Putamen (tissue), 1 donor: ENCODE measurements at regions not wholly inside any gene's neighbourhood (a gene's known extent, or its start where the extent isn't known, plus 50 kb on each side); places are given as distances from the start of the nearest gene placed in this dataset.

Experiments used
- DNase-seq: peaks from one replicate; pipeline ENCODE4 v3.0.0-alpha.2; 2016; ENCODE audit warnings: low spot score

DNA sequence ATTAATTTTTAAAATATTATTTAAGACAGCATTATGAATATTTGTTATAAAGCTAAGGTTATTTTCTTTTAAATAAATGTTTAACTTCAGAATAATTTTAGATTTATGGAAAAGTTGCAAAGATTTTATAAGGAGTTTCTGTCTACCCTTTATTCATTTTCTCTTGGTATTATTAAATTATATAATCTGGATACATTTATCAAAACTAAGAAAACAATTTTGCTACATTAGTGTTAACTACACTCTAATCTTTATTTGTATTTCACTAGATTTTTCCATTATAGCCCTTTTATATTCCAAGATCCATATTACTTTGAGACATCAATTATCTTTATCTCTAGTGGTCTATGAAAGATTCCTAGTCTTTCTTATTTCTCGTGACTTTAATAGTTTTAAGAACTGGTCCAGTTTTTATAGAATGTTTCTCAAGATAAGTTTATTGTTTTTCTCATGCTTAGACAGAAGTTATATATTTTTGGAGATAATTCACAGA lies 1243.7 kb upstream of the PCDH9 start:
- no peak for DNase-seq

DNA sequence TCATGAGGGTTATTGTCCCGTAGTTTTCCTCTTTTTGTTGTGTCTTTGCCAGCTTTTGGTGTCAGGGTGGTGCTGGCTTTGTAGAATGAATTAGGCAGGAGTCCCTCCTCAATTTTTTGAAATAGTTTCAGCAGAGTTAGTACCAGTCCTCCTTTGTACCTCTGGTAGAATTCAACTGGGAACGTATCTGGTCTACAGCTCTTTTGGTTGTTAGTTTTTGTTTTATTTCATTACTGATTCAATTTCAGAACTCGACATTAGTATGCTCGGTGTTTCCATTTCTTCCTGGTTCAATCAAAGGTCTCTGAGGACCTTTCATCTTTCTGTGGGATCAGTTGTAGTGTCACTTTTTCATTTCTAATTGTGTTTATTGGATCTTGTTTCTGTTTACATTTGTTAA lies 1237.0 kb upstream of the PCDH9 start:
- DNase-seq = no peak

DNA sequence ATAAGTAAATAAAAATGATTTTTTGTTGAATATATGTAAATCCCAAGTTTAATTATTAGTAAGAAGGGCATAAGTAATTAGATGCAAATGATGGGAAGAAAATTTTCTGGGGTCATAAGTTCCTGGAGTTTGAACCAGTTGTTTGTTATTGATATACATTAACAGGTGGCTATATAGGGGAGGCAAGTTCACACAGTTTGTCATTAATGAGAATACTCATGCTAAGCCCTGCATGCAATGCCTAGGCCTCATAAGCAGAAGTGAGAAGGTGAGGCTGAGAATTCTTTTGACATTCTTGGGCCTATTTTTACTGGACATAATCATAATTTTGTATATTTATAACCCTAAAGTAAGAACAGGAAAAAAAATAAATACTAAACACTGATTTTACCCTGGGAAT lies 1210.7 kb upstream of the PCDH9 start:
- no peak for DNase-seq

DNA sequence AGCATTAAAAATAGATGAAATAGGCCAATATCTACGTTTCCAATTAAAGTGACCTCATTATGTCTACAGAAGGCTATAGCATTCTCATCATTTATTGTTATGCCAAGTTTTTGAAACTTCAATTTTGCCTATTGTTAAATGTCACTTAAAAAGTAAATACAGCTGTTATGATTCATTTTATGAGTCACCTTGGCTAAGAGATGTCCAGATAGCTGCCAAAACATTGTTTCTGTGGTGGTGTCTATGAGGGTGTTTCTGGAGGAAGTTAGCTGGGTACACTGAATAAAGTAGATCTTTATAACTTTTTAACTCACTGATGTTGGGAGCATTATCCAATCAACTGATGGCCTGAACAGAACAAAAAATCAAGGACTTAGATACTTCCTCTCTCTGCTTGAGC lies 1209.7 kb upstream of the PCDH9 start:
- no peak for DNase-seq

DNA sequence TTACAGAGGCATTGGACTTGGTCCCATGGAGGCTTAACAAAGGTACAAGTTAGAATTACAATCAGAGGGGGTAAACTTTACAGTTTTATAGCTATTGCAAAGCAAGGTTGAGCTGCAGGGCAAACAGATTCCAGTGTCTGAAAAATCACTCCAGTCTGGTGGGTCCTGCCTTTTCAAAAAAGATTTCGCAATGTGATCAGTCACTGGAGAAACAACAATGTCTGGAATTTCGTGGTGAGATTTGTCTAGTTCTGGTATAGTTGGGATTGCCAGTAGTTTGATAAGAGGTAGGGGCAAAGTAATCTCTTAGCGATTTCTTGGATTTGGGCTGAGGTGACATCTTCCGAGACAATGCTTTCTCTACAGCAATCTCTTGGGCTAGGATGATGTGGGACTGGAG lies 1198.2 kb upstream of the PCDH9 start:
- no peak for DNase-seq

DNA sequence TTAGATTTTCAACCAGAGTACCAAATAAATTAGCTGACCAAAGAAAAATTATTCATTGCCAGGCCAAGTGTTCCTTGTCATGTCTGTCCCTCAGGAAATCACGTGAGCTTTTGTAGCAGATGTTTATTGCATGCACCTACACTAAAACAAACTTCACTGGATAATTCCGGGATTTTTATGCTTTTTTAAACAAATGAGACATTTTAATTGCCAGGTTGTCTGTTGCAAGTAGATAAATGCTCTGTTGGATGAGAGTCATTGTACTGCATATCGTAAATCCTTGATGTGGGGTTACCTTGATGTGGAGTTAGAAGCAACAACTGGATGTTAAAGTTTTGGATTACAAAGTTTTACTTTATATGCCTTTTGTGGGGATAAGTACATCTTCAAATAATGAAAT lies 1187.7 kb upstream of the PCDH9 start:
- no peak for DNase-seq

DNA sequence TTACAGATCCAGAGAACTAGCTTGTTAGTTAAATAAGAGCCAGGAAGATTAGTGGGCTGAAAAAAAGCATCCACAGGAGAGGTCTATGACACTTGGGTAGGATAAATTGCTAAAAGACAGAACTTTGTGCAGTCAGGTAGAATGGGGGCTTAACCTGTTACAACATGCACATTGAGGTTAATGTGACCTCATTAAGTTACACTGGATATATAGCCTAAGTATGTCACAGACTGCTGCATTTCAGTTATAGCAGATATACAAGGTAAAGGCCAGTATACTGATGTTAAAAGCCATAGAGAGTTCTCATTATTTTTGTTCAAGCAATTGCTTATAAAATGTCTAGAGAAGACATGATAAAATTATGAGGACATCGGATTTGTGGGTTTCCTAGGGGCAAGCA lies 1179.9 kb upstream of the PCDH9 start:
- no peak for DNase-seq

DNA sequence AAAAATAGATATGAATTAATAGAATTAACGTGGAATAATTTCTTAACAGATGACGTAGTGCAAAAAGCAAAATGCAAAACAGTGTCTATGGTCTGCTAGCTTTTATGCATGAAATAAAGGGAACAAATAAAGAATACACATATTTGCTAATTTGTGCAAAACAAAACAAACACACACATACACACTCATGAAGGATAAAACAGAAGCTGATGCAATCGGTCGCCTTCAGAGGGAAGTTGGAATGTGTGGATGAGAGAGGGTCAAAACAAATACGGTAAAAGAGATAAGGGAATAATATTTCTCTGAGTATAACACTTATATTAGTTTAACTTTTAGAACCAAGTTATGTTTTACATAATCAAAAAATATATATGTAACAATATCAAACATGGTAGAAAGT lies 1160.9 kb upstream of the PCDH9 start:
- no peak for DNase-seq

DNA sequence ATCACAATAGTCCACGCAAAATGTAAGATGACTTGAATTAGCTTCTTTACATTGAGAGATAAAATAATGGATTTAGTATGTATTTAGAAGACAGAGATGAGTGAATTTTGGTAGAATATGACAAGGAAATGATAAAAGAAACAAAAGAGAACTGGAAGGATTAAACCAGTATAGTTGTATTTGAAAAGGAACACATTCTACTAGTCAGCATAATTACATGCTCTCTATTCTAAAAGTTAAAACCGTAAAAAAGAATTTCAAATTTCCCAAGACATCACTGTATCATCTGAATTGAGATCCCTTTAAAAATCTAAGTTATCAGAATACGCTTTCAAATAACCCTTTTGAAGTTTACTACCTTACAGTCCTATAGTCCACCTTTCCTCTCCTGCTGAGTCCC lies 1156.7 kb upstream of the PCDH9 start:
- no peak for DNase-seq

DNA sequence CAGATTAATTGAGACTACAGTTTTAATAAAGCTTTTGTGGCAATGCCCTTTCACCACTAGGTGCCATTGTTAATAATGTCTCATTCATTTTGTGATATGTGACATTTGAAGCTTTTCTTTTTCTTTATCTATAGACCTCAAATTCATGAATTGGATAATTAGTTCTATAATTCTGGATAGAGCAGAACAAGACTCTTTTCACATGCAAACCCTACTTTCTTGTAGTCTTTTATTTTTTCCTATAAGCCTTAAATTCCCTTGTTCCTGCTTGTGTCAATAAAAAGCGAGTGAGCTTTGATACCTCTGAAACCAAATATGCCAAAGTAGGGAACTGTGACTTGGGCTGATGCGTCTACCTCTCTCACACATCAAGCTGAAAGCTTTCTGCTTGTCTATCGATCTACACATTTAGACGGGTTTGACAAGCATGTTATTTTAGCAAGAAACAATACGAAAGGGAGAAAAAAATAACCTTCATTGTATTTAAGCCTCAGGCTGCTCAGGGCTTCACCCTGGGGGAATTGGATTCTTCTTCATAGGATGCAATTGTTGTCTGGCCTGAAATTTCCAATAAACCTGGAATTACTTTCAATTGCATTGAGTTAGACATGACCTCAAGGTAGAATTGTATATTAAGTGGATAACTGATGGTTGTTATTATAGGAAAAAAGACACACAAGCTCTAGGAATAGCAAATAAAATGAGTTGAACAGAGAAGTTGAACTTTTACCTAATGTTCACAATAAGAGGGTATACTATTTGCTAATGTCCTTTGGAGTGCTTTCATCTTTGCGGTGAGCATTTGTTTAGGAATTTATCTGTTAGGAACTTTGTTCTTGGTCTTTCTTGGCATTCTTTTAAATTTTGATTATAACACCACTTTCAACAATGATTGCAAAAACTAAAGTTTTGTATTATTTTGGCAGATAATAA lies 1150.2 kb upstream of the PCDH9 start:
- no peak for DNase-seq

DNA sequence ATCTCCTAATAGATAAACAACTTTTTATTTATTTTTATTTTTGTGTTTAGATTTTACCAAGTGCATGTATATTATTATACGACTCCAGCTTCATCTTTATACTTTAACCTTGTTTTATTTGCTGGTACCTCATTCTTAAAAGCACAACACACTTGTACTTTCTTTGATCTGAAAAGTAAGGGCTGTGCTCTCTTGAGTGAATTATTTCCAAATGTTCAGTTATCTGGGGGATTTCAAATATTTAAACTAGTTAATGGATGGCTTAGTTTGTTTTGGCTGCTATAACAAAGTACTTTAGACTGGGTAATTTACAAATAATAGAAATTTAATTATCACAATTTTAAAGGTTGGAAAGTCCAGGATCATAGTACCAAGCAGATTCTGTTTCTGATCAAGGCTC lies 1148.2 kb upstream of the PCDH9 start:
- no peak for DNase-seq

DNA sequence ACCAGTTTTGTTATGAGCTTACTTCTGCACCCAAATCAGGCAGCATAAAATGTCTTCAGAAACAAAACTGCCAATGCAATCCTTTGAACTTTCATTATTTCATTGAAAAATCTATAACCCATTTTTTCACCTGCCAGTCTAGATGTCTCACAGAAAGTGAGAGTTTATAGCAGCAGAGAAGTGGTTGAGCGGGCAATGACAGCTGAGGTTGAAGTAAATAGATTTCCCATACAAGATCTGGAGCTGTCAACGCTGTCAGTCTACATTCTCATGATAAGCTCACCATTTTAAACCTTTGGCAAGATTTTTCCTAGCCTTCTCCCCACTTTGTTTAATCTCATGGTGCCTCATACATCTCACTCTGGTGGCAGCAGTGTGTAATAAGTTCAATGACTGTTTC lies 1144.9 kb upstream of the PCDH9 start:
- DNase-seq = no peak

DNA sequence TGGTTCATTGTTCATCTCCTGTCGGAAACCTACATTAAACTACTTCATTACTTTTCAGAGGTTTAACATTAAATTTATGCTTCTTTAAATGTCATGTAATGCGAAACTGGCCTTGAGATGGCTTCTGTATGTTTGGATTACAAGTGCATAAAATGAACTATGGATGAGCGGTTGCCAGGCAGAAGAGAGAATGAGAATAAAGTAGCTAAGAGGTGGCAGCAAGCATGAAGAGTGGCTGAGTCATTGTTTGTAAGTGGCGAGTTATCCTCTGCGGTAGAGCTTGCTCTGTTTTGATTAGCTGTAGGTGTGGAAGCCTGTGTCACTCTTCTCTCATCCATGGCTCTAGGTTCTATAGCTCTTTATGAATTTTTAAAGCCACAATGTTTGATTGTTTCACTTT lies 1139.6 kb upstream of the PCDH9 start:
- DNase-seq = no peak

DNA sequence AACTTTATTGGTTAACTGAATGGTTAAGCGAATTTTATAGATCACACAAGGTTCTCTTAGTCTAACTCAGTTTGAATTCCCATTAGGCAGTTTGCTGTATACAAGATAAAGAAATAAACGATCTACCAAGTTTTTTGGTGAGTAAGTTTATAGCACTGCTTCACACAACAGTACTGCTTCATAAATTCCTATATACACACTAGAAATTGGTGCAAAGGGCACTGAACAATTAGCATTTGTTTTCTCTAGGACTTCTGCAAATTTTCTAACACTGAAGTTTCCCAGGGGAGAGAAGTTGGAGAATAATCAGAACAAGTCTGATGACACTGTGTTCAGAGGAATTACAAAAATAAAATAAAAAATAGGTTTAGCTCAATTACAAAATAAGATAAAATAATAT lies 1138.8 kb upstream of the PCDH9 start:
- DNase-seq = no peak

DNA sequence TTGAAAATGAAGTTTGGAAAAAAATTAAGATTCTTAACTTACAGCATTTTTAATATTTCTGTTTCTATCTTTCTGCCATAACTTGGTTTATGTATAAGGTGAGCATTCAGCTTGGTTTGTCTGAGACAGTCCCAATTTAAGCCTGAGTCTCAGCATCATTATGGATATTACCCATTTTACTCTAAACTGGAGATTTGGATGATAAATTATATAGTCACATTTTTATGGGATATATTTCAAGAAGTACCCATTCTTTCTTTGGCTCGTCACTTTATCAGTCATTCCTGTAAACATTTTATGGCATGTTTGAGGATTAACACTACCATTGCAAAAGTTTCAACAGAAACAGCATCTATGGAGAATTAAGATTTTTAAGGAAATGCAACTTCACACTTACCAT lies 1129.0 kb upstream of the PCDH9 start:
- DNase-seq = no peak

DNA sequence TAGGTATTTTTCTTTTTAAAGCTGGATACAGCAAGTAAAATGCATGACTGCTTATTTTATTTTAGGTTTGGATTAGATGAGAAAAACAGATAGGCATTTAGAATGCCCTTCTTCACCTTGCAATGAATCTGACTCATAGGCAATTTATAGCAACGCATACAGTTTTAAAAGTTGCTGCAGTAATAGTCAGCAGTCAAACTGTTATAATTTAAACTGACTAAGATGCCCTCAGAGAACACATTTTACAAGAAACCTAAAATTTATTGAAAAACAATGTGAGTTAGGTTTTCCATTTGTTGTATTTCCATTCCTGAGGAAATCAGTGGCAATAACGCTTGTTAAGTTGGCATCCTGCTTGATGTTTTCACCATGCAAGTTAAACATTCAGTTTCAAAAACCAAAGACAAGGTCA lies 1128.2 kb upstream of the PCDH9 start:
- DNase-seq = peak; percentile 3

DNA sequence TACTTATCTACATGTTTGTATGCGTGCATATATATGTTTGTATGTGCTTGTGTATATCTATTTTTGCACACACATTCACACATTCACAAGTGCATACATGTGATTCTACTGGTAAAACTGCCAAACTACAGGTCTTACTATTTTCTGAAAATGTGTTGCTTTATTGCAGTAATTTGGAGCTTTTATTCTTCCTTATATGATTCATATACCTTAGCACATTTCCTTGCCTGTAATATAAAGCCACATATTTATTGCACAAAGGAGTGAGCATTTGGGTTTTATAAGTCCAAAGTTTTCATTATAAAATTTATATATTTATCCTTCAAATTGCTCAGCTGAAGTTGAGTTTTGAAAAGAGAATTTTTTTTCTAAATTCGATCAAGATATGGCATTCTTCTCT lies 1120.4 kb upstream of the PCDH9 start:
- DNase-seq = no peak

DNA sequence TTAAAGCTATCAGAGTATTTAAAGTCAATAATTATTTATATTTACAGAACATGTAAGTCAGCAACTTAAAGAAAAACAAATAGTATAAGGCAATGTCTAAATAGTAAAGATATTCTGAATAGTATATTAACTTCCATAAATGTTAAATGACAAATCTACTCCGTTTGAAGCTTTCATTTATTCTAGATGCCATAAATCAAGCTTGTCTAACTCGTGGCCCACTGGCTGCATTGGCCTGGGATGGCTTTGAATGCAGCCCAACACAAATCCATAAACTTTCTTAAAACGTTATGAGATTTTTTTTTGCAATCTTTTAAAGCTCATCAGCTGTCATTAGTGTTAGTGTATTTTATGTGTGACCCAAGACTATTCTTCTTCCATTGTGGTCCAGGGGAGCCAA lies 1117.1 kb upstream of the PCDH9 start:
- no peak for DNase-seq

DNA sequence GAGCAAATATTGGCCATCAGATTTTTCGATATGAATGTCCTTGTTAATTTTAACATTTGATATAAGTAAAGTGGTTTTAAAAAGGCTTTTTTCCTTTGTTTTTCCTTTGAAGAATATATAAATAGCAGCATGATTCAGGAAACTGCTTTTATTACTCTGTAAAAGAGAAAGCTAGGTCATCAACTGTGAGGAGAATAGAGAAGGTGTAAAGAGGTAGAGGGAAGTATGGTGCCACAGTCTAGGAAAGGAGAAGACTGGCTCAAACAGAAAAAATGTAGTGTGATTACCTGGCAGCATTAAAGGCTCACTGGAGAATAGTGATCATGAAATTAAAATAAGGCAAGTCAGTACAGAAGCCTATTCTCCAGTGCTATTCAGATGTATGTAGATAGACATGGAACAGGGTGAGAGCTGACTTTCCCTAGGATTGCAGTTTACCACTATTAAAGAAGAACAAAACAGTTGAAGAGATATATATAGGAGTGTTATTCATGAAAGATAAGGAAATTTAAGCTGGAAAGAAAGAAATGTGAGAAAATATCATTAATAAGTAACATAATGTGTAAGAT lies 1115.9 kb upstream of the PCDH9 start:
- DNase-seq = no peak

DNA sequence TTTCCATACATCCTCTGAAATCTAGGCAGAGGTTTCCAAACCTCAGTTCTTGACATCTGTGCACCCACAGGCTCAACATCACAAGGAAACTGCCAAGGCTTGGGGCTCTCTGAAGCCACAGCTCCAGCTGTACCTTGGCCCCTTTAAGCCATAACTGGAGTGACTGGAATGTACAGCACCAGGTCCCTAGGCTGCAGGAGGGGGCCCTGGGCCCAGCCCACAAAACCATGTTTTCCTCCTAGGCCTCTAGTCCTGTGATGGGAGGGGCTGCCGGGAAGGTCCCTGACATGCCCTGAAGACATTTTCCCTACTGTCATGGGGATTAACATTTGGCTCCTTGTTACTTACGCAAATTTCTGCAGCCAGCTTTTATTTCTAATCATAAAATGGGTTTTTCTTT lies 1093.0 kb upstream of the PCDH9 start:
- DNase-seq = no peak

DNA sequence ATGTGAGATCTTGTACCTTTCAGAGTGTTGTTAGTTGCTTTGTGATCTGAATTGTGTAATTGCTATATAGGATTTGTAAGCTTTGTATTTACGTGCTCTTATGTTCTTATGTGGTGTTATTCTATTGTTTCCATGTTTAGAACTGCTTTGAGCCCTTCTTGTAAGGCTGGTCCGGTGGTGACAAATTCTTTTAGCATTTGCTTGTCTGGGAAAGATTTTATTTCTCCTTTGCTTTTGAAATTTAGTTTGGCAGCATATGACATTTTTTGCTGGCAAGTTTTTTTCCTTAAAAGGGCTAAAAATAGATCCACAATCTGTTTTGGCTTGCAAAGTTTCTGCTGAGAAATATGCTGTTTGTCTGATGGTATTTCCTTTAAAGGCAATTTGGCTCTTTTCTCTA lies 1089.2 kb upstream of the PCDH9 start:
- DNase-seq = no peak

DNA sequence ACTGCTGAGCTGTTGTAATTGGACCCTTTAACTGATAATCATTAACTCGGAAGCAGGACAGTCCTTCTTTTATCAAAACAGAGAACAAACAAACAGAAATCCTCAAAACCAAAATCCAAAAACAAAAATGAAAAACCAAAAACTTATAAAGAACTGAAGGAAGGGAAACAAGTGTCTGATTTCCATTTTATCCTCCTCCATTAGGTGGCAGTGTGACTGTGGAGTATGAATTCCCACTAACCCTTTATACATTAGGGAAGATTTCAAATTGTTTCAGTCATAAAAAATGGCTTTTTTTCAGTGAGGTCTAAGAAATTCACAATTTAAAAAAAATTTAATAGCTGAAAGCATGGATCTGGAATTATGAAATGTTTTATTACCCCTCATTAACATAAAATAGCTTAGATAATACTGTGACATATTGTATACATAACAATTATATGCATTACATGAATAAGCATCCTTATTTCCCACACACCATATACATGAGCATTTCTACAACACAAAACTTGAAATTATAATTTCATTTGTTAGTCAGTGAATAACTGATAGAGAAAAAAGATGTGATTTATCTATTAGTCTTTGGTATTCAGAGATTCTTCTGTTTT lies 1074.3 kb upstream of the PCDH9 start:
- DNase-seq = no peak

DNA sequence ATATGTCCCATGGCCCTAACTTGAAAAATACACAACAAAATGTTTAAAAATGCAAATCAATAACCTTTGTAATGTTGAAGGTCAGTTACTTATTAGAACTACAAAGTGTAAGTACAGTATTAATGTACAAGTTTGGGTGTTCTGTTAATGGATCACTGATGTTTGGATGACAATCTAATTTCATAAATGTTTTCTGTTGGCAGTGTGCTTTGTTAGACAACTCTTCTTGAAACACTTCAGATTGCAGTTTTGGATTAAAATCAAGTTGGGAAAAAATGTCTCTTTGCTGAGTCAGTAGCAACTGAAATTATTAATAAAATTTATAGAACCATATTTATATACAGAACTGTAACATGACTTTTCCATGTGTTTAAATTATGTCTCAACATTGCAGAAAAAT lies 1063.5 kb upstream of the PCDH9 start:
- no peak for DNase-seq
